ENCODE measurements at regions not wholly inside any gene's neighbourhood (a gene's known extent, or its start where the extent isn't known, plus 50 kb on each side); places are given as distances from the start of the nearest gene placed in this dataset.
A peak's percentile ranks its signal among the peaks of the same experiment; 100 is the strongest.

DNA sequence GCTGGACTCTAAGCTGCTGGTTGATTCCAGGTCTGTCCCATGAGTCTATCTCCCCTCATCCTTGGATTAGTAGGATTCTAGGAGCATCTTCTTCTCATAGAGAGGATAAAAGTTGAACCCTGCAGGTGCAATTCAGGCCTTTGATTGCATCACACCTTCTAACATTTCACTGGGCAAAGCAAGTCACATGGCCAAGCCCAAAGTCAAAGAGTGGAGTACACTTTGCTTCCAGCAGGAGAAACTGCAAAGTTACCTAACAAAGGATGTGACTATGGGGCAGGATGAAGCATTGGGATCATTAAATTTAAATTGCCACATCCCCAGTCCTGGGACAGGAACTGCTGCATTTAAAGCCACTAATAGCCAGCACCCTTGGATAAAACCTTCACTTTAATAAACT is 51.0 kb upstream of the EGFLAM start:
- Histone ChIP-seq H3K9me2 (ENCODE audit: insufficient read depth) (no peaks in the 10 kb centered on the region), H3K4me1 (ENCODE audit: control insufficient read depth in 1 of 2, insufficient read depth in 2 of 2, low read length in 2 of 2) (peaks cover 0 to 3% of the 10 kb centered on the region in 2 experiments; a peak in 1 of 4 replicates), H3K27me3 (ENCODE audit: insufficient read depth, low read length) (no peaks in the 10 kb centered on the region), H3K27ac (ENCODE audit: low read depth, low read length) (no peak overlapping the region), H3K4me2 (ENCODE audit: low read length) (no peak overlapping the region), H3K4me3 (replicated peaks in 1 of 2; ENCODE audit: low read depth in 1 of 2, low read length in 2 of 2) (no peak overlapping the region), H4K20me1 (ENCODE audit: insufficient read depth) (no peaks in the 10 kb centered on the region), H3K36me3 (ENCODE audit: control insufficient read depth in 1 of 2, insufficient read depth in 2 of 2, low read length in 2 of 2) (no peaks in the 10 kb centered on the region), H2AFZ (ENCODE audit: low read depth, low read length, poor library complexity, severe bottlenecking) (no peak overlapping the region), H3K9ac (ENCODE audit: low read length) (no peak overlapping the region), H3K9me3 (ENCODE audit: control insufficient read depth in 1 of 2, insufficient read depth in 1 of 2, low read depth in 1 of 2, low read length in 2 of 2) (no peaks in the 10 kb centered on the region), H3K79me2 (ENCODE audit: insufficient read depth, low read length) (no peaks in the 10 kb centered on the region)
- CTCF ChIA-PET = no interaction called here
- no TSS peak for BruUV-seq (replicated peaks)
- DNase-seq (ENCODE audit: low read depth, low spot score) (peak; percentile 31), ATAC-seq (no peak)
- TF ChIP-seq EZH2 (IDR thresholded peaks at IDR 0.05) = no peak
- TF ChIP-seq TCF7L2 (IDR thresholded peaks at IDR 0.05; ENCODE audit: borderline replicate concordance, extremely low read depth, insufficient read depth, insufficient read length) = no peak
- no peak for TF ChIP-seq CBX3 (IDR thresholded peaks at IDR 0.05; ENCODE audit: low read depth)
- no peak for TF ChIP-seq ZNF274 (IDR thresholded peaks at IDR 0.05; ENCODE audit: low read depth, low read length)
- TF ChIP-seq, protein P1, sequence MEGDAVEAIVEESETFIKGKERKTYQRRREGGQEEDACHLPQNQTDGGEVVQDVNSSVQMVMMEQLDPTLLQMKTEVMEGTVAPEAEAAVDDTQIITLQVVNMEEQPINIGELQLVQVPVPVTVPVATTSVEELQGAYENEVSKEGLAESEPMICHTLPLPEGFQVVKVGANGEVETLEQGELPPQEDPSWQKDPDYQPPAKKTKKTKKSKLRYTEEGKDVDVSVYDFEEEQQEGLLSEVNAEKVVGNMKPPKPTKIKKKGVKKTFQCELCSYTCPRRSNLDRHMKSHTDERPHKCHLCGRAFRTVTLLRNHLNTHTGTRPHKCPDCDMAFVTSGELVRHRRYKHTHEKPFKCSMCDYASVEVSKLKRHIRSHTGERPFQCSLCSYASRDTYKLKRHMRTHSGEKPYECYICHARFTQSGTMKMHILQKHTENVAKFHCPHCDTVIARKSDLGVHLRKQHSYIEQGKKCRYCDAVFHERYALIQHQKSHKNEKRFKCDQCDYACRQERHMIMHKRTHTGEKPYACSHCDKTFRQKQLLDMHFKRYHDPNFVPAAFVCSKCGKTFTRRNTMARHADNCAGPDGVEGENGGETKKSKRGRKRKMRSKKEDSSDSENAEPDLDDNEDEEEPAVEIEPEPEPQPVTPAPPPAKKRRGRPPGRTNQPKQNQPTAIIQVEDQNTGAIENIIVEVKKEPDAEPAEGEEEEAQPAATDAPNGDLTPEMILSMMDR (IDR thresholded peaks at IDR 0.05 in 2 of 3, conservative IDR thresholded peaks at IDR 0.05 in 1 of 3; ENCODE audit: borderline replicate concordance in 1 of 3, insufficient read depth in 1 of 3, low read depth in 2 of 3, low read length in 2 of 3) = peak in 2 of 3 experiments; percentile 8 to 27; a peak in 2 of 6 replicates
- TF ChIP-seq EZH2phosphoT487 (IDR thresholded peaks at IDR 0.05; ENCODE audit: borderline replicate concordance) = no peak
- no peak for TF ChIP-seq ZFX (IDR thresholded peaks at IDR 0.05)
- TF ChIP-seq SP1 (IDR thresholded peaks at IDR 0.05; ENCODE audit: low read depth) = no peak
- TF ChIP-seq CEBPB (IDR thresholded peaks at IDR 0.05; ENCODE audit: low read depth) = peak; percentile 71
- TF ChIP-seq, protein P2, sequence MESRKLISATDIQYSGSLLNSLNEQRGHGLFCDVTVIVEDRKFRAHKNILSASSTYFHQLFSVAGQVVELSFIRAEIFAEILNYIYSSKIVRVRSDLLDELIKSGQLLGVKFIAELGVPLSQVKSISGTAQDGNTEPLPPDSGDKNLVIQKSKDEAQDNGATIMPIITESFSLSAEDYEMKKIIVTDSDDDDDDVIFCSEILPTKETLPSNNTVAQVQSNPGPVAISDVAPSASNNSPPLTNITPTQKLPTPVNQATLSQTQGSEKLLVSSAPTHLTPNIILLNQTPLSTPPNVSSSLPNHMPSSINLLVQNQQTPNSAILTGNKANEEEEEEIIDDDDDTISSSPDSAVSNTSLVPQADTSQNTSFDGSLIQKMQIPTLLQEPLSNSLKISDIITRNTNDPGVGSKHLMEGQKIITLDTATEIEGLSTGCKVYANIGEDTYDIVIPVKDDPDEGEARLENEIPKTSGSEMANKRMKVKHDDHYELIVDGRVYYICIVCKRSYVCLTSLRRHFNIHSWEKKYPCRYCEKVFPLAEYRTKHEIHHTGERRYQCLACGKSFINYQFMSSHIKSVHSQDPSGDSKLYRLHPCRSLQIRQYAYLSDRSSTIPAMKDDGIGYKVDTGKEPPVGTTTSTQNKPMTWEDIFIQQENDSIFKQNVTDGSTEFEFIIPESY (IDR thresholded peaks at IDR 0.05; ENCODE audit: extremely low read depth, insufficient replicate concordance, low read length) = no peak
- TF ChIP-seq SRF (IDR thresholded peaks at IDR 0.05; ENCODE audit: low read depth) = no peak
- TF ChIP-seq JUND (IDR thresholded peaks at IDR 0.05) = no peak
- RAD21 ChIA-PET (ENCODE audit: low non-redundant PET in 1 of 2, low total read pairs in 2 of 2, uncharacterized antibody in 2 of 2, unreplicated experiment in 2 of 2) = no interaction called here
- POLR2A ChIA-PET = no interaction called here
- intact Hi-C loops (cut with micrococcal nuclease) = loop anchor here (5.0 to 10.0 kb wide), 2 partner anchors 460 to 717 kb away; no protein-coding TSS in a partner anchor
